ENCODE measurements at regions not wholly inside any gene's neighbourhood (a gene's known extent, or its start where the extent isn't known, plus 50 kb on each side); places are given as distances from the start of the nearest gene placed in this dataset.

- no peak for TF ChIP-seq EZH2 (IDR thresholded peaks at IDR 0.05; ENCODE audit: borderline replicate concordance, low read length)
- TF ChIP-seq CTCF (conservative IDR thresholded peaks at IDR 0.05 in 1 of 2, IDR thresholded peaks at IDR 0.05 in 1 of 2; ENCODE audit: extremely low read depth in 1 of 2, insufficient read depth in 1 of 2, low read depth in 1 of 2, low read length in 2 of 2), result no peak
Measured at GRCh38 chr18:68355637-68356036, 359.3 kb downstream of the TMX3 start.

Measured in mammary epithelial cell (primary cell).